GM19397 (cell line): ENCODE measurements at regions not wholly inside any gene's neighbourhood (a gene's known extent, or its start where the extent isn't known, plus 50 kb on each side); places are given as distances from the start of the nearest gene placed in this dataset.

ENCODE experiments used
- ATAC-seq: cut with Tn5 transposase; IDR thresholded peaks from one replicate; pipeline ENCODE4 v1.9.1; 2021; ENCODE audit warnings: mild to moderate bottlenecking, moderate library complexity; ENCODE audit not compliant: unreplicated experiment

GRCh38 chr3:63042833-63043232, 167.6 kb upstream of the CADPS start:
- ATAC-seq, result no peak

- ATAC-seq, result no peak
These were observed 168.4 kb upstream of the CADPS start for GRCh38 chr3:63043631-63044030.

GRCh38 chr3:63046152-63046551, 170.9 kb upstream of the CADPS start:
- ATAC-seq, result no peak

- no peak for ATAC-seq
These were observed 171.4 kb upstream of the CADPS start for GRCh38 chr3:63046580-63046979.

- ATAC-seq, result no peak
These were observed 171.9 kb upstream of the CADPS start for GRCh38 chr3:63047068-63047467.

GRCh38 chr3:63048367-63049326, 173.4 kb upstream of the CADPS start:
- no peak for ATAC-seq

- no peak for ATAC-seq
These were observed 175.4 kb upstream of the CADPS start for GRCh38 chr3:63050548-63051177.

GRCh38 chr3:63051920-63052319, 176.7 kb upstream of the CADPS start:
- no peak for ATAC-seq

- no peak for ATAC-seq
These were observed 181.7 kb upstream of the CADPS start for GRCh38 chr3:63056932-63057331.

GRCh38 chr3:63060412-63060811, 185.2 kb upstream of the CADPS start:
- ATAC-seq, result no peak

- no peak for ATAC-seq
These were observed 186.2 kb upstream of the CADPS start for GRCh38 chr3:63061449-63061848.

GRCh38 chr3:63064209-63064755, 189.1 kb upstream of the CADPS start:
- ATAC-seq, result no peak

GRCh38 chr3:63067999-63068645, 192.9 kb upstream of the CADPS start:
- no peak for ATAC-seq

- ATAC-seq, result no peak
These were observed 194.7 kb upstream of the CADPS start for GRCh38 chr3:63069806-63070475.

- no peak for ATAC-seq
These were observed 195.2 kb upstream of the CADPS start for GRCh38 chr3:63070476-63070810.

GRCh38 chr3:63076357-63076756, 201.1 kb upstream of the CADPS start:
- no peak for ATAC-seq

- ATAC-seq, result no peak
These were observed 191.9 kb upstream of the SYNPR start for GRCh38 chr3:63086190-63086589.

- no peak for ATAC-seq
These were observed 188.9 kb upstream of the SYNPR start for GRCh38 chr3:63089007-63089750.

- ATAC-seq, result no peak
These were observed 188.4 kb upstream of the SYNPR start for GRCh38 chr3:63089751-63090132.

GRCh38 chr3:63090656-63091055, 187.5 kb upstream of the SYNPR start:
- no peak for ATAC-seq
